Endothelial cell (in vitro differentiated cells): ENCODE measurements at regions not wholly inside any gene's neighbourhood (a gene's known extent, or its start where the extent isn't known, plus 50 kb on each side); places are given as distances from the start of the nearest gene placed in this dataset.

Experiments used
- DNase-seq: peaks from one replicate; pipeline ENCODE4 v3.0.0; 2021; ENCODE audit warnings: low spot score
- H3K27ac Mint-ChIP-seq: one replicate; pipeline ENCODE4 v1.8.0; 2021; ENCODE audit warnings: mixed read lengths, inconsistent platforms; ENCODE audit not compliant: unreplicated experiment
- H3K27me3 Mint-ChIP-seq: one replicate; pipeline ENCODE4 v1.8.0; 2021; ENCODE audit warnings: mild to moderate bottlenecking, moderate library complexity, mixed read lengths, inconsistent platforms; ENCODE audit not compliant: unreplicated experiment
- H3K36me3 Mint-ChIP-seq: one replicate; pipeline ENCODE4 v1.8.0; 2021; ENCODE audit warnings: mild to moderate bottlenecking, low read depth, mixed read lengths, inconsistent platforms; ENCODE audit not compliant: unreplicated experiment
- H3K4me1 Mint-ChIP-seq: one replicate; pipeline ENCODE4 v1.8.0; 2021; ENCODE audit warnings: mild to moderate bottlenecking, mixed read lengths, inconsistent platforms; ENCODE audit not compliant: unreplicated experiment
- H3K4me3 Mint-ChIP-seq: one replicate; pipeline ENCODE4 v1.8.0; 2021; ENCODE audit warnings: mild to moderate bottlenecking, mixed read lengths, inconsistent platforms; ENCODE audit not compliant: unreplicated experiment
- H3K9me3 Mint-ChIP-seq: one replicate; pipeline ENCODE4 v1.8.0; 2021; ENCODE audit warnings: mixed read lengths, inconsistent platforms; ENCODE audit not compliant: unreplicated experiment
- CTCF ChIP-seq: fragments of 200-600 bp; sonication (generic); IDR thresholded peaks from one replicate; pipeline ENCODE4 v1.5.0; 2021; ENCODE audit warnings: antibody characterized with exemption; ENCODE audit not compliant: unreplicated experiment

GRCh38 chrX:141341341-141341740 is 99.0 kb upstream of the SPANXC start:
- Mint-ChIP-seq H3K4me3 (no peak overlapping the region), H3K27ac (no peak overlapping the region), H3K27me3 (no peaks in the 10 kb centered on the region), H3K36me3 (no peaks in the 10 kb centered on the region), H3K9me3 (no peaks in the 10 kb centered on the region), H3K4me1 (no peaks in the 10 kb centered on the region)
- no peak for TF ChIP-seq CTCF
- DNase-seq: no peak

GRCh38 chrX:141320801-141321200 is 78.5 kb upstream of the SPANXC start:
- DNase-seq: no peak
- no peaks in the 10 kb centered on the region for H3K9me3 Mint-ChIP-seq
- no peak overlapping the region for H3K4me3 Mint-ChIP-seq
- no peak overlapping the region for H3K27ac Mint-ChIP-seq
- H3K4me1 Mint-ChIP-seq: no peaks in the 10 kb centered on the region
- TF ChIP-seq CTCF: no peak
- no peaks in the 10 kb centered on the region for H3K36me3 Mint-ChIP-seq
- no peaks in the 10 kb centered on the region for H3K27me3 Mint-ChIP-seq

- Mint-ChIP-seq H3K36me3 (no peaks in the 10 kb centered on the region), H3K4me3 (no peak overlapping the region), H3K27ac (no peak overlapping the region), H3K27me3 (no peaks in the 10 kb centered on the region), H3K9me3 (no peaks in the 10 kb centered on the region), H3K4me1 (no peaks in the 10 kb centered on the region)
- no peak for DNase-seq
- TF ChIP-seq CTCF: no peak
These were observed 72.1 kb upstream of the SPANXC start for GRCh38 chrX:141314441-141314840.

- no peaks in the 10 kb centered on the region for H3K4me1 Mint-ChIP-seq
- H3K9me3 Mint-ChIP-seq: no peaks in the 10 kb centered on the region
- no peaks in the 10 kb centered on the region for H3K27me3 Mint-ChIP-seq
- H3K36me3 Mint-ChIP-seq: no peaks in the 10 kb centered on the region
- TF ChIP-seq CTCF: no peak
- no peak overlapping the region for H3K4me3 Mint-ChIP-seq
- no peak overlapping the region for H3K27ac Mint-ChIP-seq
- no peak for DNase-seq
These were observed 58.7 kb upstream of the SPANXC start for GRCh38 chrX:141301017-141301416.
